ENCODE measurements at regions not wholly inside any gene's neighbourhood (a gene's known extent, or its start where the extent isn't known, plus 50 kb on each side); places are given as distances from the start of the nearest gene placed in this dataset.

DNA sequence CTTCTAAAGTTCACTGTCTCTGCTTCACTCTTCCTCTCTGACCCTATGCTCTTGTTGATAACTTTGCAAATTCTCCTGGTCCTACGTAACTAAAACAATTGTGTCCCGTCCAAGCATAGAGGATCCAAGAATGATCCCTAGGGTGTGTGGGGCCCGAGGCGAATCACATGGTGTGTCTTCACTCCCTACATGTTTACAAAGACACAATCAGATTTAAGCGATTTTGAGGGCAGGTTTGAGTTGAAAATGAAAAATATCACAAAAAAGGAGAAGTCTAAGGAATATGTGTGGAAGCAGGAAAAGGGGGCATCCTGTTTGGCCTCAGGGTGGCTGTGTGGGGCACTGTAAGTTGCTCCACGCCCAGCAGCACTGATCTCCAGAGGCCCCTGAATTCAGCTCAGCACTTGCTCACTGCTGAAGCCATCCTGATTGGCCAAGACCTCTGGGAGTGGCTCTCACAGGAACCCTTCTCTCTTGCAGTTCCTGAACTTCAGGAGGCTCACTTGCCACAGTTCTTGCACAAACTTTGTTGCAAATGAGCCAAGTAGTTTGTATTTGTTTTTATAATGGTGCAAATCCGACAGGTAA is 363.6 kb downstream of the ZNF521 start:
- no peak for DNase-seq (ENCODE audit: low read depth)
- no peak overlapping the region for H3K4me3 ChIP-seq (ENCODE audit: low read length)
- TF ChIP-seq, protein P1, sequence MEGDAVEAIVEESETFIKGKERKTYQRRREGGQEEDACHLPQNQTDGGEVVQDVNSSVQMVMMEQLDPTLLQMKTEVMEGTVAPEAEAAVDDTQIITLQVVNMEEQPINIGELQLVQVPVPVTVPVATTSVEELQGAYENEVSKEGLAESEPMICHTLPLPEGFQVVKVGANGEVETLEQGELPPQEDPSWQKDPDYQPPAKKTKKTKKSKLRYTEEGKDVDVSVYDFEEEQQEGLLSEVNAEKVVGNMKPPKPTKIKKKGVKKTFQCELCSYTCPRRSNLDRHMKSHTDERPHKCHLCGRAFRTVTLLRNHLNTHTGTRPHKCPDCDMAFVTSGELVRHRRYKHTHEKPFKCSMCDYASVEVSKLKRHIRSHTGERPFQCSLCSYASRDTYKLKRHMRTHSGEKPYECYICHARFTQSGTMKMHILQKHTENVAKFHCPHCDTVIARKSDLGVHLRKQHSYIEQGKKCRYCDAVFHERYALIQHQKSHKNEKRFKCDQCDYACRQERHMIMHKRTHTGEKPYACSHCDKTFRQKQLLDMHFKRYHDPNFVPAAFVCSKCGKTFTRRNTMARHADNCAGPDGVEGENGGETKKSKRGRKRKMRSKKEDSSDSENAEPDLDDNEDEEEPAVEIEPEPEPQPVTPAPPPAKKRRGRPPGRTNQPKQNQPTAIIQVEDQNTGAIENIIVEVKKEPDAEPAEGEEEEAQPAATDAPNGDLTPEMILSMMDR (conservative IDR thresholded peaks at IDR 0.05; ENCODE audit: low read depth, low read length): no peak

DNA sequence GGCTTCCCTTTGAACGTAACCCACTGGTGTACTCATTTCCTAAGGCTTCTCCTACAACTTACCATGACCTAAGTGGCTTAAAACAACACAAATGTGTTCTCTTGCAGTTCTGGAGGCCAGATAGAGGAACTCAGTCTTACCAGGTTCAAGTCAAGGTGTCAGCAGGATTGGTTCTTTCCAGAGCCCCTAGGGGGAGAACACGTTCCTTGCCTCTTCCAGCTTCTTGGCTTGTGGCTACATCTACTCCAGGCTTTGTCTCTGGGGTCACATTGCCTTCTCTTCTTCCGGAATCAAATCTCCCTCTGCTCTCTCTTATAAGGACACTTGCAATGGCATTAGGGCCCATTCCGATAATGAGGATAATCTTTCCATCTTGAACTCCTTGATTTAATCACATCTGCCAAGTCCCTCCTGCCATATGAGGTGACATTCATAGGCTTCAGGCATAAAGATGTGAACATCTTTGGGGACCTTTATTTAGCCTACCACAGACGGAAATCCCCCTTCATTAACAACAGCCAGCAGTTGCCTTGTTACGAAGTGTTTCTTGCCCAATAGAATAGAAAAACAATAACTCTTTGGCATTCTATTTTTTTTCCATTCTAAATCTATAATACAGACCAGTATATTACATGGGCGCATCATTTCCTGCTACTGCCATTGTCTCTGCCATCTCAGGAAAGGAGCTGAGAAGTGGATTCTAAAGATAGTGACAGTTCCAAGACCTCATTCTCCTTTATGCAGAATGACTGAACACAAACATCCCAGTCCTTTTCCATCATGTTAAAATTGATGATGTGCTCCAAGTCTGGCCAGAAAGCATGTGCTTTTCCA is 362.0 kb downstream of the ZNF521 start:
- TF ChIP-seq, protein P1 (conservative IDR thresholded peaks at IDR 0.05; ENCODE audit: low read depth, low read length): no peak
- DNase-seq (ENCODE audit: low read depth): no peak

DNA sequence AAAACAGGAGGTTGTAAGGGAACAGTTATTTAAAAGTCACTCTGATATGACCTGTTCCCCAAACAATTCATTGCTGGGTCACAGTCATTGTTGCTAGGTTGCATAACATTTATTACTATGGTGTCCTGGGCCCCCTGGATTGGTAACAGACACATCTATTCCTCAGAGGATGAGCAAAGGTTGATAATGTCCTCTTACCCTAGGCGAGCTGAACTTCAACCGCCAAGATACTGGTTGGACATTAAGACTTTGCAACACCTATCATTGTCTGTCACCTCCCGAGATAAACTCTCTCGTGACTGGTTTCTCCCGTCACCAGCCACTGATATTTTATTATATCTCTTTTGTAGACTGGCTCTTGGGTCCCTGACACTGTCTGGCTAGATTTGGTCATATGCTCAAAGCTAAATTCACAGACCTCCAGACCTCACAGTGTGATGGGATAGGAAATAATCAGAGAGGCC is 361.3 kb downstream of the ZNF521 start:
- no peak overlapping the region for H3K4me3 ChIP-seq (ENCODE audit: low read length)
- TF ChIP-seq, protein P1 (conservative IDR thresholded peaks at IDR 0.05; ENCODE audit: low read depth, low read length): no peak

More for the DNA sequence above, 362.0 kb downstream of the ZNF521 start:
- H3K4me3 ChIP-seq (ENCODE audit: low read length): no peak overlapping the region

DNA sequence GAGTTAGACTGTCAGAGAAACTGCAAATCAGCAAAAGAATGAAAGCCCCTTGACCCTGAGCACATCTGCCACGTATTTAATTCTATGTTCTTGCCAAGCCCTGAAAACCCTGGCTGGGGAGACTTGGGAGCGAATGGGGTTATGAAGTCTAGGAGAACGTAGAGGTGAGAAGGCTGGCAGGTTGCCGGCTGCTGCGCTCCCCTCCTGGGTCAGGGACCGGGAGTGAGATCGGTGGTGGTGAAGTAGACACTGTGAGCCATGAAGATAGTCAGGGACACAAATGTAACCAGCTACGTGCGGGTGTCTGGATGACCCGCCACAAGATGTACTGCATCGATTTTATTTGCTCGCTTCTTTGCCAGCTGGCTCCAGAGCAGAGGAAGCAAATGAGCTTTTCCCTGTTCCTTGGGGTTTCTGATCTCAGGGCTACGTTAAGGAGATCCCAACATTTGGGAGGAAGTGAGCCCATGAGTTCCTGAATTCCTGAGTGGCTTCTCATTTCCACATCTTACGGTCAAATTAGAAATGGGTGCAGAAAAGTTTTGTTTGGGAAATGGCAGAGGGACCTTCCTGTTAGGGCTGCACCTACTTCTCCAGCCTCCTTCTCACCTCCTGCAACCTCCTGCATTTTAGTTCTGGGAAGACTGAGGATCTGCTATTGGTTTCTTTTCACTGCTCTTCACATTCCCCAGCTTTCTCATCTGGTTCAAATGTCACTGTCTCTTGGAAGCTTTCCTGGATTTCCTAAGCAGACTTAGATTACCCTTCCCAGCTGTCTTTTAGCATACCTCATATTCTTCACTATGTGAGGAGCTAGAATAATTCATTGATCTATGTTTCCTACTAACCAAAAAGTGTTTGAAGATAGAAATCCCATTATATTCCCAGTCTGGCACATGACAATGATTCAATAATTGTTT is 360.6 kb downstream of the ZNF521 start:
- no peak overlapping the region for H3K4me3 ChIP-seq (ENCODE audit: low read length)
- TF ChIP-seq, protein P1 (conservative IDR thresholded peaks at IDR 0.05; ENCODE audit: low read depth, low read length): no peak
- no peak for DNase-seq (ENCODE audit: low read depth)

More for the DNA sequence above, 361.3 kb downstream of the ZNF521 start:
- no peak for DNase-seq (ENCODE audit: low read depth)

DNA sequence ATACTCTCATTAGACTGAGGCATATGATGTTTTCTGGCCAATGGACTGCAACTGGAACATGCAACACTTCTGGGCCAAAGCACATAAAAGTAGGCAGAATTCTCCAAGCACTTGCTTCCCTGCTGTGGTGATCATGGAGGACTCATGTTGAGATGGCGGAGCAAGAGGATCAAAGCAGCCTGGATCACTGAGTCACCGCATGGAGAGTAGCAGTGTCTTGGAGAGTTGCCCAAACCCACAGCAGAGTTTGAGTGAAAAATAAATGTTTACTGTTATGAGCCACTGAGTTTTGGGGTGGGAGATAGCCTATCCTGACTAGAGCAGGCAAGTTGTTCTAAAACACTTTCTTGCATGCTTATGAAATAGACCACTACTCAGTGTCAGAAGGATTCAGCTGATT is 359.5 kb downstream of the ZNF521 start:
- no peak overlapping the region for H3K4me3 ChIP-seq (ENCODE audit: low read length)
- TF ChIP-seq, protein P1 (conservative IDR thresholded peaks at IDR 0.05; ENCODE audit: low read depth, low read length): no peak

DNA sequence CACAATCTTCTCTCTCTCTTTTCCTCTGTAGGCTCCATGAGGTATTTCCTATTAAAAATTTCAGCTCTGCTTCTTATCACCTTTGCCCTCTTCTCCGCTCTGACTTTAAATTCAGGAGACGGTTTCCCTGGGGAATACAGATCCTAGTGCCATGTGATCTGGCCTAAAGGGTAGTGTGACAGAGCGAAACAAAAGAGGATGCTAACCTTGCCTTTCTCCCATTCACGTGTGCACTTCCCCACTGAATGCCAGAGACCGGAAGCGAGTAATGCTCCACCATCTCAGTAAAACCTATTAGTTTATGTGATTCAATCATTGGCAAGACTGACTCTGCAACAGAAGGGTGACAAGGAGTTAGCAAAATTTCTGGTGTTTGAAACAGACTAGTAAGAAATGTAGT is 358.3 kb downstream of the ZNF521 start:
- H3K4me3 ChIP-seq (ENCODE audit: low read length): no peak overlapping the region
- TF ChIP-seq, protein P1 (conservative IDR thresholded peaks at IDR 0.05; ENCODE audit: low read depth, low read length): no peak
- no peak for DNase-seq (ENCODE audit: low read depth)

More for the DNA sequence above, 359.5 kb downstream of the ZNF521 start:
- no peak for DNase-seq (ENCODE audit: low read depth)

Data from retinal pigment epithelial cell (primary cell).